HG03342 (cell line): ENCODE measurements at regions not wholly inside any gene's neighbourhood (a gene's known extent, or its start where the extent isn't known, plus 50 kb on each side); places are given as distances from the start of the nearest gene placed in this dataset.

Source experiments
- ATAC-seq: cut with Tn5 transposase; IDR thresholded peaks from one replicate; pipeline ENCODE4 v1.9.1; 2021; ENCODE audit warnings: mild to moderate bottlenecking, moderate library complexity; ENCODE audit not compliant: unreplicated experiment

- ATAC-seq, result no peak
These were observed 349.7 kb downstream of the TUSC7 start for GRCh38 chr3:117059067-117059955.

- ATAC-seq, result no peak
These were observed 350.3 kb downstream of the TUSC7 start for GRCh38 chr3:117059956-117060270.

GRCh38 chr3:117063930-117064329 lies 354.4 kb downstream of the TUSC7 start:
- ATAC-seq, result no peak

GRCh38 chr3:117068301-117068700 lies 358.7 kb downstream of the TUSC7 start:
- ATAC-seq, result no peak

GRCh38 chr3:117074826-117075225 lies 365.2 kb downstream of the TUSC7 start:
- ATAC-seq, result no peak

- ATAC-seq, result no peak
These were observed 370.4 kb downstream of the TUSC7 start for GRCh38 chr3:117079997-117080396.

GRCh38 chr3:117080872-117081271 lies 371.3 kb downstream of the TUSC7 start:
- ATAC-seq, result no peak

GRCh38 chr3:117084277-117084676 lies 374.7 kb downstream of the TUSC7 start:
- no peak for ATAC-seq

GRCh38 chr3:117084739-117085270 lies 375.2 kb downstream of the TUSC7 start:
- no peak for ATAC-seq

GRCh38 chr3:117091676-117092075 lies 382.1 kb downstream of the TUSC7 start:
- ATAC-seq, result no peak

GRCh38 chr3:117096549-117096948 lies 387.0 kb downstream of the TUSC7 start:
- ATAC-seq, result no peak

GRCh38 chr3:117097351-117097750 lies 387.8 kb downstream of the TUSC7 start:
- ATAC-seq, result no peak

GRCh38 chr3:117101697-117102096 lies 392.1 kb downstream of the TUSC7 start:
- no peak for ATAC-seq

- ATAC-seq, result no peak
These were observed 392.8 kb downstream of the TUSC7 start for GRCh38 chr3:117102426-117102825.

- ATAC-seq, result no peak
These were observed 394.1 kb downstream of the TUSC7 start for GRCh38 chr3:117103675-117104074.

GRCh38 chr3:117104381-117104780 lies 394.8 kb downstream of the TUSC7 start:
- ATAC-seq, result no peak

- no peak for ATAC-seq
These were observed 395.2 kb downstream of the TUSC7 start for GRCh38 chr3:117104792-117105191.

GRCh38 chr3:117105686-117106085 lies 396.1 kb downstream of the TUSC7 start:
- ATAC-seq, result no peak

- ATAC-seq, result no peak
These were observed 396.8 kb downstream of the TUSC7 start for GRCh38 chr3:117106396-117106795.

GRCh38 chr3:117107946-117108345 lies 398.4 kb downstream of the TUSC7 start:
- ATAC-seq, result no peak

- ATAC-seq, result no peak
These were observed 399.6 kb downstream of the TUSC7 start for GRCh38 chr3:117109178-117109577.

GRCh38 chr3:117114517-117115265 lies 405.1 kb downstream of the TUSC7 start:
- ATAC-seq, result no peak
